ENCODE measurements at regions not wholly inside any gene's neighbourhood (a gene's known extent, or its start where the extent isn't known, plus 50 kb on each side); places are given as distances from the start of the nearest gene placed in this dataset.
"Not testable (repeated sequence)": the region's sequence is repeated elsewhere in the genome, so short reads cannot be mapped to it uniquely, and the experiment has no call there.

DNA sequence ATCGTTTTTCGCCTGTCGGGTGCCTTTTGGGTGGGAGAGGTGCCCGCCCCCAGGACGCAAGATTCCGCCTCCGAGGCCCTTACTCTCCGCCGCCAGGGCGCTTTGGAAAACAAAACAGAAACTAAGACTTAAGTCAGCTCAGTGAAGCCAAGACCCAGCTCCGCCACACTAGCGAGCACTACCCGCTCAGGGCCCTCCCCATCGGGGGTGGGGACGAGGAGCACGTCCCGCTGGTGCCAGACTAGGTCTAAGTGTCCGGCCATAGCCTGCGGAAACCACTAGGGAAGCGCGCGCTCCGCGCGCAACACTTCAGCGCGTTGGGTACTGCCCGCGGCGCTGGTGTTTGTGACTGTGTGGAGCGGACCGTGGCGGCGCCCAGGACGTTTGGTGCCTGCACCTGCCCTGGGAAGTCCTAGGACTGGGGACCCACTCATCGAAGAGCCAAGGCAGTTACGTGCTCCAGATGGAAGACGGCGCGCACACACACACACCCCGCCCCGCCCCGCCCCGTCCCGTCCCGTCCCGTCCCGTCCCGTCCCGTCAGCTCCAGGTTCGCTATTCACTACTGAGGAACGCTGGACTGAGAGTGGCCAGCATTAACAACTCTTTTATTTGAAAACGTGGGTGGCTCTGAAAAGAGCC, 57.6 kb upstream of the BOLA1 start:
- H3K9me3 Mint-ChIP-seq, H3K4me3 Mint-ChIP-seq, DNase-seq, H3K27ac Mint-ChIP-seq, H3K27me3 Mint-ChIP-seq: not testable (repeated sequence)
- peaks cover 22% of the 10 kb centered on the region for H3K4me1 Mint-ChIP-seq
- ATAC-seq = peak; percentile 77

DNA sequence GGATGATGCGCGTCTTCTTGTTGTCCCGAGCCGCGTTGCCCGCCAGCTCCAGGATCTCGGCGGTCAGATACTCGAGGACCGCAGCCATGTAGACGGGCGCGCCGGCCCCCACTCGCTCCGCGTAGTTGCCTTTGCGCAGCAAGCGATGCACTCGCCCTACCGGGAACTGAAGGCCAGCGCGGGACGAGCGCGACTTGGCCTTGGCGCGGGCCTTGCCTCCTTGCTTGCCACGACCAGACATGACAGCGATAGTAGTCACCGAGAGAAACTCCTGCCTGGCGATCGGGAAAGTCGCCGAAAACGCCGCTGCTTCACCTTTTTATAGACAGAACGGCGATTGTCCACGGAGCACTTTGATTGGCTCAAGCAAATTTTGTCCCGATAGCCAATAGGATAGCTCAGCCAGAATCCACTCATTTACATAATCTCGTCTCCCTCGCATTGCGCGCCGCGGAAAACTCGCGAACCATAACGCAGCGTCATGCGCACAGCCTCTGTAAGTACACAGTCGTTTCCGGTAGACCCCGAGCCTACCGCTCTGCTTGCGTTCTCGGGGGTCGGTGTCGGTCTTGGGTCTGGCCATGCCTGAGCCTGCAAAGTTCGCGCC, 56.8 kb upstream of the BOLA1 start:
- H3K27ac Mint-ChIP-seq, H3K4me3 Mint-ChIP-seq, H3K9me3 Mint-ChIP-seq, H3K27me3 Mint-ChIP-seq, DNase-seq: not testable (repeated sequence)
- ATAC-seq = peak; percentile 60
- peaks cover 30% of the 10 kb centered on the region for H3K4me1 Mint-ChIP-seq

DNA sequence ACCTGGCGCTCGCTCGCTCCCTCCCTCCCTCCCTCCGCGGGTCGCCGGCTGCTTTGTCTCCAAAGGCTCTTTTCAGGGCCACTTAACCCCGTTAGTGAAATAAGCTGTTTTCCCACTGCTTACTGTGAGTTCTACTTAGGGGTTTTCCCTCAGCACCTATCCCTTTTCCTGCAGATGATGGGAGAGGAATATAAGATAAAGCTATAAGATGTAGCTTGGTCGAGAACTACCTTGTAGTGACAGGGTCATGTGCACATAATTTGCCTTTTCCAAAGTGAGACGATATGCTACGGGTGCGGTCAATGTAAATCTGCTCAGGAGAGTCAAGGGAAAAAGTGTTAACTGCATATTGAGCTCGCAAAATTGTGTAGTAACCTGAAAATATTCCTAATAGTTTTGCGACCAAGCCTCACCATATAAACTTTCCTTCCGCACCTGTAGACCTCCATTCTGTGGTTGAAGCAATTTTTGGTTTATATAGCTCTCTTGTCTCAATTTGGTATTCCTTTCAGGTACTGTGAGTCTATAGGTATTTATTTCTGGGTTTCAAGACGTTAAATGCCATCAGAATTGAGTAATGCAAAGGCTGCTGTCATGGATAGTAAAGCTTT, 55.8 kb upstream of the BOLA1 start:
- H3K4me3 Mint-ChIP-seq = peak overlapping the region; percentile 86 to 95
- no peak for ATAC-seq
- peaks cover 40% of the 10 kb centered on the region for H3K4me1 Mint-ChIP-seq
- H3K27ac Mint-ChIP-seq = peak overlapping the region; percentile 97 to 98
- H3K27me3 Mint-ChIP-seq = no peaks in the 10 kb centered on the region
- H3K9me3 Mint-ChIP-seq = no peaks in the 10 kb centered on the region
- DNase-seq = peak; percentile 14 to 35

DNA sequence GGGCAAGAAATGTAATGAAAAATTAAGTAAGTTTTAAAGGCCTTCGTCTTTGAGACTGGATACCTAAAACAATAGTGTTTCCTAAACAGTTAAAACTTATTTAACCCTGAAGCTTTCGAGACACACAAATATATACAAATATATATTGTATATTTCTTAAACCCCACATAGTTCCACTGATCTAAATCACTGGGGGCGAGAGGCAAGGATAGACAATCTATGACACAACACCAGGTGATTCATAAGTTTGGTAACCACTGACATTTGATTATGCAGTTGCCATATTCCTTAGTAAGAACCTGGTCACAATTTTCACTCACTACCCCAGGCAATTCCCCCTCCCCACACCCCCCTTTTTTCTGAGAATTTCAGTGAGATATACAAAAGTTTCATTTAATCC, 55.3 kb upstream of the BOLA1 start:
- peak in 1 of 2 donors; percentile 28 for DNase-seq
- H3K27ac Mint-ChIP-seq = peak overlapping the region; percentile 97 to 98
- H3K4me3 Mint-ChIP-seq = peak overlapping the region; percentile 86 to 95
- no peaks in the 10 kb centered on the region for H3K9me3 Mint-ChIP-seq
- H3K4me1 Mint-ChIP-seq = peaks cover 46% of the 10 kb centered on the region
- no peak for ATAC-seq
- no peaks in the 10 kb centered on the region for H3K27me3 Mint-ChIP-seq

DNA sequence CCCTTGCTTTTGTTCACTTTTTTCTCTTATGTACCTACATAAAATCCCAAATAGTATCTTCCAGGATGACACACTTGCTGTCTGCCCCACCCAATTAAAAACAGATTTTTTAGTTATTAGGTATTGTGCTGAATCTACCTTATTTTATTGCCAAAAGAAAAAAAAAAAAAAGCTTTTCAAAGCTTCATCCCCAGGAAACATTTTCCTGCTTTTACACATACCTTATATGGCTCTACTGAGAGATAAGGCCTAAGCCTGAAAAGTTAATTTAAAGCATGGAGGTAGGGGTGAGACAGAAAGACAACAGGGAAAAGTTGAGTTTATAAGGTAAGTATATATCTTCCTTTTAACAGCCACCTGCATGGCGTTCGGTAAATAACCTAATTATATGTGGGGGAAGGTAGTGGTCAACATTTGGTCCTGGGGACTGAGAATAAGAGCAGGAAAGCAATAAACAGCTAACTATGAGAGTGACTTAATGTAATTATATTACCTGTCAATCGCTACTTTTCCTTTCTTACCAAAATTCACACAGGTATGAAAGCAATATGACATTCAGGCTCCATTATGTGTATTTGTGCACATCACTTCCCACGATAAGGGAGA, 54.6 kb upstream of the BOLA1 start:
- Mint-ChIP-seq H3K4me3 (peak overlapping the region; percentile 64 to 95), H3K27ac (peak overlapping the region; percentile 83 to 88), H3K9me3 (no peaks in the 10 kb centered on the region), H3K4me1 (peaks cover 52% of the 10 kb centered on the region), H3K27me3 (no peaks in the 10 kb centered on the region)
- DNase-seq = no peak
- ATAC-seq = no peak

DNA sequence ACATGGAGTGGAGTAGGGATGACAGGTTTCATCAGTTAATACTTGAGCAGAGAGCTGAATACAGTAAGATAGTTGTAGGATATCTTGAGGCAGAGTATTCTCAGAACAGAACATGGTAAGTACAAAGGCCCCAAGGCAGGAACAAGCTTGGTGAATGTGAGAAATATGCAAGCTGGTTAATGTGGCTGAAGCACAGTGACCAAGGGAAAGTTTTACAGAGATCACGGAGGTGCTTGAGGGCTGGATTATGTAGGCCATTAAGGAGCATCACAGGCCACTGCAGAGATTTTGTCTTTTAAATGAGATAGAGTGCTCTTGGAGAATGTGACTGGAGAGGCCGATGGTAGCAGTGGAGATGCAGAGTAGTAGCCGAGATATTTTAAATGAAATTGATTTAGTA, 54.0 kb upstream of the BOLA1 start:
- Mint-ChIP-seq H3K4me1 (peaks cover 54% of the 10 kb centered on the region), H3K9me3 (no peaks in the 10 kb centered on the region)

DNA sequence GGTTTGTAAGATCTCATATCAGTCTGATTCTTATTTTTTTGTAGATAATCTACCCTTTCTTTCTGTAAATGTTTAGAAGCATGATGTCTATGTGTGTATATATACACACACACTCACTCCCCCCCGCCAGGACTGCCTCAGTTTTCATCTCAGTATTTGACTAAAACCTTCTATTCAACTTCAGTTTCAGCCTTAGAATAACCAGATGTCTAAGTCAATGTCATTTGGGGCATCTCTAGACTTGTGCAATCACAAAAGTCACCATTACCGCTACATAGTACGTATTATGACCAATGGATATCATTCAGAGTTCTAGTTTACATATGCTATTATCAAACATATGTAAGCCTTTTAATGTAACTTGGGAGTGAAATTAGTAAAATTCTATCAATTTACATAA, 53.3 kb upstream of the BOLA1 start:
- Mint-ChIP-seq H3K4me1 (peaks cover 54% of the 10 kb centered on the region), H3K9me3 (no peaks in the 10 kb centered on the region), H3K27me3 (no peaks in the 10 kb centered on the region), H3K27ac (no peak overlapping the region), H3K4me3 (peak overlapping the region; percentile 64 to 95)
- ATAC-seq (no peak), DNase-seq (peak in 1 of 2 donors; percentile 9)

More for the DNA sequence above, 54.0 kb upstream of the BOLA1 start:
- no peak for ATAC-seq
- peak in 1 of 2 donors; percentile 38 for DNase-seq
- Mint-ChIP-seq H3K4me3 (peak overlapping the region; percentile 64 to 95), H3K27ac (peak overlapping the region in 1 of 2 donors; percentile 42), H3K27me3 (no peaks in the 10 kb centered on the region)

DNA sequence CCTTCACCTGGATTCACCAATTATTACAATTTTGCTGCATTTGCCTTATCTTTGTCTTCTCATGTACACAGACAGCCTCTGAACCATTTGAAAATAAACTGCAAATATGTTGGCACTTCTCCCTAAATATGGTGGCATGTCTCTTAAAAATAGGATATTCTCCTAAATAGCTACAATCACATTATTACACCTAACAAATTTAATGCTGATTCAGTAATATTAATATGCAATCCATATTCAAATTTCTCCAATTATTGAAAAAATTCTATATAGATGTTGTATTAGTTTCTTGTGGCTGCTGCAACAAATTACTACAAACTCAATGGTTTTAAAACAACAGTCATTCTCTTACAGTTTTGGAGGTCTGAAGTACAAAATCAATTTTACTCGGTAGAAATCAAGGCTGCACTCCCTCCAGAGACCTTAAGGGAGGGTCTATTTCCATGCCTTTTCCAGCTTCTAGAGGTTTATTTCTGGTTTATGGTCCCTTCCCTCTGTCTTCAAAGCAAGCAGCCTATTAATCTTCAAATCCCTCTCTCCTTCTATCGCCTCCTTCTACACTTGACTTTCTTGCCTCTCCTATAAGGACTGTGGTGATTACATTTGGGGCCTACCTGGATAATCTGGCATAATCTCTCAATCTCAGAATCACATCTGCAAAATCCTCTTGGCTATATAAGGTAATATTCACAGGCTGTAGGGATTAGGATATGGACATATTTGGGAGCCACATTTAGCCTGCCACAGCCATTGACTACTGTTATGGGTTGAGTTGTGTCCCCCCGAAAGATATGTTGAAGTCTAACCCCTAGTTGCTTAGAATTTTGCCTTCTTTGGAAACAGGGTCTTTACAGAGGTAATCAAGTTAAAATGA, 52.5 kb upstream of the BOLA1 start:
- H3K9me3 Mint-ChIP-seq = no peaks in the 10 kb centered on the region
- no peak for DNase-seq
- no peak overlapping the region for H3K27ac Mint-ChIP-seq
- peaks cover 54% of the 10 kb centered on the region for H3K4me1 Mint-ChIP-seq
- peak overlapping the region; percentile 22 to 65 for H3K4me3 Mint-ChIP-seq
- no peaks in the 10 kb centered on the region for H3K27me3 Mint-ChIP-seq
- ATAC-seq = no peak

DNA sequence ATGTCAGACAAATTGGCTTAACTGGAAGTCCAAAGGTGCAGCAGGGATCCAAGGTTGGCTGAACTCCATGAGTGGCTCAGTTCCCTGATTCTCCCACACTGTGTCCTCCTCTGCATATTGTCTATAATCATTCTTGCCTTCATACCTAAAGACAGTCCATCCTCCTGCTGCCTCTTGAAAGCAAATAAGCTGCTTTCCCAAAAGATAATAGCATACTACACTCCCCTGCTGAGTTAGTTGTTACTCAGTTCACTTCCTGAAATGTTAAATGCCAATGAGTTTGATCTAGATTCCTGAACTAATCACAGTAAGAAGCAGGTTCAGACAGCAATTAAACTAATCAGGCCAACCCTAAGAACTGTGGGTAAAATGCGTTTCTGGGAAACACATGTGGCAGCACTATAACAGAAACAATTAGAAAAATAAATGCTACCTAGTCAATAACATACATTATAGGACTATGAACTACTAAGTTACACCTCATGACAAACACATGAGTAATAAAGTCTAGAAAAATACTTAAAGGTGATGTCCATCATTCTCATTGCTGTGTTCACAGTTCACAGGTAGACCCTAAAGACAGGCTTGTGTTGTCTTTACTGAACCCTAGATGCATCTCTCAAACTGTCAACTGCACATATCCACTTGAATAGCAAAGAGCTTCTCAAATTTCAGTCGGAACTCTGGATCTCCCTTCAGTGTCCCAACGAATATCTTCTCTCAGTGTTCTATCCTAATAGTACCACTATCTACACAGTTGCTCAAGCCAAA, 50.8 kb upstream of the BOLA1 start:
- DNase-seq (peak in 1 of 2 donors; percentile 4), ATAC-seq (no peak)
- Mint-ChIP-seq H3K4me1 (peaks cover 54% of the 10 kb centered on the region), H3K27me3 (no peaks in the 10 kb centered on the region), H3K9me3 (no peaks in the 10 kb centered on the region), H3K27ac (peak overlapping the region; percentile 96 to 97), H3K4me3 (peak overlapping the region; percentile 83 to 93)

DNA sequence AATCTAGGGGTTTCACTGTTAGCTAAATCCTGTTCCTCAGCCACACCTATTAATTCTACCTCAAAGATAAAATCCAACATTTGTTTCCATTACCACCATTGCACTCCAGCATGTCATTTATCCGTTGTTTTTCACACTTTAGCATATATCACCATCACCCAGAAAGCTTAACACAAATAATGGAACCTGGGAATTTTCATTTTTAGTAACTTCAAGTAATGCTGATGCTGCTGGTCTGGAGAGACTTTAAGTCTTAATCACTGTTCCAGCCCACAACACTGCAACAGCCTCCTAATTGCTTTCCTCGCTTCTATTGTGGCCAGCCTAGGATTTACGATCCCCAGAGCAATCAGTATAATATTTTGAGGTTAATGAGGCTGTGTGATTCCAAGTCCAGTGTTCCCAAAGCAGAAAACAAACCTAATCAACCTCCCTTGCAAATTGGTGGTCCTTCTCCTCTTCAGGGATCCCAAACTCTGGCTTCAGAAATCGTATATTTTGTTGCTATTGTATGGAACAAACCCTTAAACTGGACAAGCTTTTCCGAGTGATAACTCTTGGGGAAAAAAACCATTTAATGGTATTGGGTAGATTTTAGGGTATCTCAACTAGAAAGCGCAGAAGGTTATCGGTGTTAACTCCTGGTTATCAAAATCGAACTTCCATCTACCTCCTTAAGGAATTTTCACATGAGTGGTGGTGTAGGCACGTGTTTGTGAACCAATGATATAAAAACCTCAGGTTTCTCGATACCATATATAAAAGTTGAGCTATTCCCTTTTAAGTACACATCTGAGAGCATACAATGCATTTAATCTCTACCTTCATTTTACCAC, 50.0 kb upstream of the BOLA1 start:
- ATAC-seq (no peak), DNase-seq (peak; percentile 1 to 8)
- H3K4me3 Mint-ChIP-seq = peak overlapping the region; percentile 83 to 93
- no peaks in the 10 kb centered on the region for H3K9me3 Mint-ChIP-seq
- H3K4me1 Mint-ChIP-seq = peaks cover 54% of the 10 kb centered on the region
- peak overlapping the region; percentile 96 to 97 for H3K27ac Mint-ChIP-seq
- H3K27me3 Mint-ChIP-seq = no peaks in the 10 kb centered on the region

All from stimulated activated naive CD8-positive, alpha-beta T cell treated with anti-CD3 and anti-CD28 coated beads, Interleukin-15, amount 100 ng/mL, for 72 hours (primary cell).